ENCODE measurements at regions not wholly inside any gene's neighbourhood (a gene's known extent, or its start where the extent isn't known, plus 50 kb on each side); places are given as distances from the start of the nearest gene placed in this dataset.

DNA sequence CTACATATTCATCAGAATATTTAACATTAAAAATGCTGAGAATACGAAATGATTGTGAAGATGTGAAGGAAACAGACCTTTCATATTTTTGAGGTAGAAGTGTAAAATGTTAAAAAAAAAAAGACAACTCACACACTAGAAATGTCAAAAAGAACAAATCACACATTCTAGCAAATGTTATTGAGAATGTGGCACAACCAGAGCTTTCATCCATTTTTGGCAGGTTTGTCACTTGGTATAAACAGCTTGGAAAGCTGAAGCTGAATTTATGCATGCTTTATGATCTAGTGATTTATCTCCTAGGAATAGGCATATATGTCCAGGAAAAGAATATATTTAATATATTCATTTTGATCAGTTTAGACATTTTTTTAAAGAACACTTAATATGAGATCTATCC is 784.9 kb upstream of the GHITM start:
- TF ChIP-seq, protein P1, sequence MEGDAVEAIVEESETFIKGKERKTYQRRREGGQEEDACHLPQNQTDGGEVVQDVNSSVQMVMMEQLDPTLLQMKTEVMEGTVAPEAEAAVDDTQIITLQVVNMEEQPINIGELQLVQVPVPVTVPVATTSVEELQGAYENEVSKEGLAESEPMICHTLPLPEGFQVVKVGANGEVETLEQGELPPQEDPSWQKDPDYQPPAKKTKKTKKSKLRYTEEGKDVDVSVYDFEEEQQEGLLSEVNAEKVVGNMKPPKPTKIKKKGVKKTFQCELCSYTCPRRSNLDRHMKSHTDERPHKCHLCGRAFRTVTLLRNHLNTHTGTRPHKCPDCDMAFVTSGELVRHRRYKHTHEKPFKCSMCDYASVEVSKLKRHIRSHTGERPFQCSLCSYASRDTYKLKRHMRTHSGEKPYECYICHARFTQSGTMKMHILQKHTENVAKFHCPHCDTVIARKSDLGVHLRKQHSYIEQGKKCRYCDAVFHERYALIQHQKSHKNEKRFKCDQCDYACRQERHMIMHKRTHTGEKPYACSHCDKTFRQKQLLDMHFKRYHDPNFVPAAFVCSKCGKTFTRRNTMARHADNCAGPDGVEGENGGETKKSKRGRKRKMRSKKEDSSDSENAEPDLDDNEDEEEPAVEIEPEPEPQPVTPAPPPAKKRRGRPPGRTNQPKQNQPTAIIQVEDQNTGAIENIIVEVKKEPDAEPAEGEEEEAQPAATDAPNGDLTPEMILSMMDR (IDR thresholded peaks at IDR 0.05; ENCODE audit: low read depth, low read length): no peak
- TF ChIP-seq EZH2phosphoT487 (IDR thresholded peaks at IDR 0.05; ENCODE audit: low read depth): no peak
